ENCODE measurements at regions not wholly inside any gene's neighbourhood (a gene's known extent, or its start where the extent isn't known, plus 50 kb on each side); places are given as distances from the start of the nearest gene placed in this dataset.
"Not testable (repeated sequence)": the region's sequence is repeated elsewhere in the genome, so short reads cannot be mapped to it uniquely, and the experiment has no call there.

GRCh38 chr5:54383941-54384340 lies 71.6 kb upstream of the HSPB3 start:
- DNase-seq (no peak), ATAC-seq (no peak)
- TF ChIP-seq POLR2A (IDR thresholded peaks at IDR 0.05) (no peak), CTCF (IDR thresholded peaks at IDR 0.05) (no peak)
- intact Hi-C loops (cut with DNase I): loop anchor here in 1 of 10 donors (10.0 kb wide), 1 partner anchor 69 kb away; the partner anchor contains the start of gene ARL15
- WGBS, 4 donors: 62 to 73% (median 65%) methylated on average over 2 of the region's 2 CpGs
- Histone ChIP-seq H3K36me3 (no peaks in the 10 kb centered on the region), H3K4me1 (peaks cover 0 to 57% (median 12%) of the 10 kb centered on the region in 12 donors), H3K9me3 (no peaks in the 10 kb centered on the region), H3K27ac (peak overlapping the region in 5 of 12 donors; percentile 5 to 56 (median 46)), H3K27me3 (no peaks in the 10 kb centered on the region), H3K4me3 (no peak overlapping the region)

GRCh38 chr5:54383225-54383901 lies 72.1 kb upstream of the HSPB3 start:
- no peak overlapping the region for H3K4me3 ChIP-seq
- H3K36me3 ChIP-seq: no peaks in the 10 kb centered on the region
- peaks cover 0 to 51% (median 11%) of the 10 kb centered on the region in 12 donors for H3K4me1 ChIP-seq
- TF ChIP-seq CTCF (IDR thresholded peaks at IDR 0.05) (no peak), POLR2A (IDR thresholded peaks at IDR 0.05) (no peak)
- intact Hi-C loops (cut with DNase I): loop anchor here in 1 of 10 donors (10.0 kb wide), 1 partner anchor 69 kb away; the partner anchor contains the start of gene ARL15
- peak in 1 of 4 donors; percentile 33 for ATAC-seq
- no peak for DNase-seq
- peak overlapping the region in 7 of 12 donors; percentile 5 to 62 (median 46) for H3K27ac ChIP-seq
- H3K27me3 ChIP-seq: no peaks in the 10 kb centered on the region
- H3K9me3 ChIP-seq: no peaks in the 10 kb centered on the region
- 62 to 72% (median 66%) methylated on average over 3 of the region's 3 CpGs for WGBS, 4 donors

GRCh38 chr5:54381319-54381718 lies 70.9 kb upstream of the ARL15 start:
- 94 to 96% (median 95%) methylated on average over 18 to 31 of the region's 31 CpGs for WGBS, 4 donors
- not testable (repeated sequence) for H3K27ac ChIP-seq, H3K9me3 ChIP-seq, H3K36me3 ChIP-seq, H3K27me3 ChIP-seq, H3K4me3 ChIP-seq, ATAC-seq
- peaks cover 0 to 31% (median 0%) of the 10 kb centered on the region in 12 donors for H3K4me1 ChIP-seq
- intact Hi-C loops (cut with DNase I): loop anchor here in 1 of 10 donors (10.0 kb wide), 1 partner anchor 67 kb away; the partner anchor contains the start of gene ARL15
- peak in 1 of 5 donors; percentile 40 for DNase-seq

GRCh38 chr5:54379590-54379989 lies 69.2 kb upstream of the ARL15 start:
- Histone ChIP-seq H3K36me3 (no peaks in the 10 kb centered on the region), H3K4me3 (no peak overlapping the region), H3K27me3 (no peaks in the 10 kb centered on the region), H3K4me1 (peaks cover 0 to 19% (median 0%) of the 10 kb centered on the region in 12 donors), H3K27ac (no peak overlapping the region), H3K9me3 (no peaks in the 10 kb centered on the region)
- intact Hi-C loops (cut with DNase I): no loop called here
- TF ChIP-seq CTCF (IDR thresholded peaks at IDR 0.05) (no peak), POLR2A (IDR thresholded peaks at IDR 0.05) (no peak)
- 60 to 85% (median 75%) methylated on average over 2 of the region's 2 CpGs for WGBS, 4 donors
- DNase-seq (no peak), ATAC-seq (no peak)

Data from heart left ventricle (tissue), 16 donors.